T-cell (primary cell): ENCODE measurements at regions not wholly inside any gene's neighbourhood (a gene's known extent, or its start where the extent isn't known, plus 50 kb on each side); places are given as distances from the start of the nearest gene placed in this dataset.

Source experiments
- ATAC-seq, 4 experiments: fragments of 200-7000 bp in 3 of 4; fragments of 150-1000 bp in 1 of 4; cut with Tn5 transposase; replicated peaks in 1 of 4; 1 replicate in 3 of 4; 2 replicates in 1 of 4; pipeline ENCODE4 v1.10.0; 2021; ENCODE audit warnings: moderate library complexity in 3 of 4, mild to moderate bottlenecking in 2 of 4, moderate number of reproducible peaks in 1 of 4
- CTCF ChIA-PET, 2 donors: fragments of 300-600 bp; sonication (Branson Sonifier 250); formaldehyde crosslinking; loops; one replicate each; lab custom pipeline; 2022; ENCODE audit warnings: antibody characterized with exemption in 2 of 2; lab: Charles Lee
- POLR2A ChIA-PET, 2 donors: fragments of 300-600 bp; sonication (Branson Sonifier 250); formaldehyde crosslinking; loops; one replicate each; lab custom pipeline; 2022; ENCODE audit warnings: antibody characterized with exemption in 2 of 2; lab: Charles Lee
- DNase-seq, 35 experiments: peaks; one replicate each; pipeline versions ENCODE4 v3.0.0 to v3.0.0-alpha.2; 2013 to 2023
- H3K27ac ChIP-seq: one replicate; pipeline ENCODE4 v1.5.1; 2013; ENCODE audit warnings: low read length
- H3K27me3 ChIP-seq, 2 experiments: replicated peaks in 1 of 2; 1 replicate in 1 of 2; 2 replicates in 1 of 2; pipeline versions ENCODE4 v1.6.1 to v1.7.0; 2013; ENCODE audit warnings: low read length in 1 of 2, mixed read lengths in 1 of 2; ENCODE audit not compliant: control insufficient read depth in 2 of 2, insufficient read depth in 2 of 2; ENCODE audit errors: extremely low read depth in 1 of 2
- H3K36me3 ChIP-seq, 2 donors: 1 replicate in 1 of 2; 2 replicates in 1 of 2; pipeline versions ENCODE4 v1.6.1 to v1.7.0; 2013; ENCODE audit warnings: low read length in 1 of 2; ENCODE audit not compliant: control insufficient read depth in 2 of 2, insufficient read depth in 1 of 2; ENCODE audit errors: extremely low read depth in 1 of 2
- H3K4me1 ChIP-seq, 2 experiments: 1 replicate in 1 of 2; 2 replicates in 1 of 2; pipeline versions ENCODE4 v1.6.1 to v1.7.0; 2013; ENCODE audit warnings: low read length in 2 of 2, mixed read lengths in 1 of 2; ENCODE audit not compliant: insufficient read depth in 2 of 2, control insufficient read depth in 1 of 2; ENCODE audit errors: extremely low read depth in 1 of 2
- H3K4me3 ChIP-seq, 2 donors: 1 replicate in 1 of 2; 2 replicates in 1 of 2; pipeline versions ENCODE4 v1.5.1 to v1.7.0; 2013; ENCODE audit warnings: mild to moderate bottlenecking in 2 of 2, low read length in 1 of 2, moderate library complexity in 1 of 2; ENCODE audit not compliant: control insufficient read depth in 1 of 2; ENCODE audit errors: extremely low read depth in 1 of 2
- H3K9me3 ChIP-seq: 2 replicates; pipeline ENCODE4 v1.7.0; 2013
- H3K27ac Mint-ChIP-seq, 2 donors: one replicate each; pipeline ENCODE4 v1.8.0; 2020 to 2021; ENCODE audit warnings: mild to moderate bottlenecking in 2 of 2, mixed read lengths in 2 of 2
- H3K27me3 Mint-ChIP-seq, 2 donors: one replicate each; pipeline ENCODE4 v1.8.0; 2021 to 2022; ENCODE audit warnings: mixed read lengths in 2 of 2
- H3K36me3 Mint-ChIP-seq: one replicate; pipeline ENCODE4 v1.8.0; 2021; ENCODE audit warnings: mixed read lengths
- H3K4me1 Mint-ChIP-seq, 3 donors: one replicate each; pipeline ENCODE4 v1.8.0; 2020 to 2022; ENCODE audit warnings: mixed read lengths in 3 of 3, mild to moderate bottlenecking in 1 of 3
- H3K4me3 Mint-ChIP-seq, 3 donors: one replicate each; pipeline ENCODE4 v1.8.0; 2020 to 2022; ENCODE audit warnings: mild to moderate bottlenecking in 3 of 3, mixed read lengths in 3 of 3, moderate library complexity in 3 of 3
- H3K9me3 Mint-ChIP-seq, 3 donors: one replicate each; pipeline ENCODE4 v1.8.0; 2020 to 2022; ENCODE audit warnings: mixed read lengths in 3 of 3
- WGBS: methylation state at CpG from one replicate; pipeline ENCODE4 v1.1.5; 2013; ENCODE audit warnings: missing lambda C conversion rate; ENCODE audit not compliant: insufficient coverage; 5-methylcytosine and 5-hydroxymethylcytosine counted together

DNA sequence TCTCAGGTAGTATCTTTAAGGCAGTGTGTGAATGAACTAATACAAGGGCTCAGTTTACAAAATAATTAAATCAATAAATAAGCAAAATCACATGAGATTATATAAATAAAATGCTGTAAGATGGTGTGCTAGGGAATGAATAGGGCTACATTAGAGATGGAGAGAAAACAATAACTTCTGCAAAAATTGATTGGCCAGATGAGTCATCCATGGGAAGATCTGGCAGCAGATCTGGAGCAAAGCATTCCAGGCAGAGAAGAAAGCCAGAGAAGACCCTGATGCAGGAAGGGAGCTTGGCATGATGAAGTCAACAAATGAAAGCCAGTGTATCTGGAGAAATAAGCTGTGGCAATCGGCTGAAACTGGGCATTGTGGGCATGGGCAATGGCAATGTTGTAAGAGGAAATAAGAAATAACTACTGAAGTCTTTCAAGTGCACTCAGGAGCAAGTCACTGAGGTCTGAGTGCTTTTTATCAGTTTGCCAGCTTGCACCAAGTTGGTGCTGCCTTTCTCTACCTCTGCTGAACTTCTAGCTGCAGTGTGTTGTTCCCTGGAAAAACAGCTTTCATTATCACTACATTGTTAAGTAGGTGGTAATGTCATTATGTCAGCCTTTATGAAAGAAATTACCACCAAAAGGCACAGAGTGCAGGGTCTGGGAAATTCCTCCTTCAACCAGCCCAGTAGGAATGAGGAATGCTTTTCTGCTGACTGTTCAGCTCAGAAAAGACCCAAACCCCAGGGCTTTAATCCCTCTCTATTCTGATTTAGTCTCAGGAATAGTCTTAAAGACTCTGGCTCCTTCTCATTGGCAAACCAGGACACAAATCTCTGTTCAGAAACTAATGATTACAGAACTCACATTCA lies 231.6 kb downstream of the HTR1B start:
- 38% methylated on average over 1 of the region's 1 CpG for WGBS
- no peaks in the 10 kb centered on the region for H3K9me3 ChIP-seq
- H3K27me3 ChIP-seq, result no peaks in the 10 kb centered on the region
- H3K4me1 ChIP-seq, result no peaks in the 10 kb centered on the region
- H3K9me3 Mint-ChIP-seq, result peaks cover 0 to 8% (median 2%) of the 10 kb centered on the region in 3 donors
- CTCF ChIA-PET, result no interaction called here
- H3K4me3 Mint-ChIP-seq, result no peak overlapping the region
- no peak overlapping the region for H3K4me3 ChIP-seq
- ATAC-seq, result no peak
- POLR2A ChIA-PET, result no interaction called here
- H3K27me3 Mint-ChIP-seq, result no peaks in the 10 kb centered on the region
- H3K36me3 ChIP-seq, result no peaks in the 10 kb centered on the region
- DNase-seq, result no peak
- no peak overlapping the region for H3K27ac Mint-ChIP-seq
- no peaks in the 10 kb centered on the region for H3K4me1 Mint-ChIP-seq
- H3K36me3 Mint-ChIP-seq, result no peaks in the 10 kb centered on the region
- no peak overlapping the region for H3K27ac ChIP-seq

DNA sequence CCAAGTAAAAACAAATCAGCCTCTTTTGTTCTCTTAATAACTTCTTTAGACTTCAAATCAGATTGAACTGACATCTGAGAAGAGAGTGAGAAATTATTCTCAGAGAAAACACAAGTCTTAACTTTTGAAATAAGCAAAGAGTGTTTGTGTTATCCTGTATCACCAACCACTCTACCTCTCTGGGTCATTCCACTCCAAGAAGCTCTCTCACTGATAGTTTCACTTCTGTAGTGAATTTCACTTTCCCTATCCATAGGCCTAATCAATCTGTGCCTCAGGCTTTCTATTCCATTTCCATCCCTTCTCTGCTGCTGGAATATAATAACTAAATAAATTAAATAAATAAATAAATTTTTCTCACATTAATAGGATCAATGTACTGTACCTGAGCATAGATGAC lies 235.0 kb downstream of the HTR1B start:
- H3K4me3 Mint-ChIP-seq, result no peak overlapping the region
- H3K4me1 ChIP-seq, result no peaks in the 10 kb centered on the region
- ChIA-PET POLR2A (no interaction called here), CTCF (no interaction called here)
- no peaks in the 10 kb centered on the region for H3K9me3 ChIP-seq
- H3K9me3 Mint-ChIP-seq, result peaks cover 0 to 8% (median 6%) of the 10 kb centered on the region in 3 donors
- ATAC-seq (no peak), DNase-seq (no peak)
- no peaks in the 10 kb centered on the region for H3K27me3 ChIP-seq
- no peak overlapping the region for H3K4me3 ChIP-seq
- H3K27me3 Mint-ChIP-seq, result no peaks in the 10 kb centered on the region
- H3K36me3 ChIP-seq, result no peaks in the 10 kb centered on the region
- no peaks in the 10 kb centered on the region for H3K4me1 Mint-ChIP-seq
- H3K27ac Mint-ChIP-seq, result no peak overlapping the region
- no peaks in the 10 kb centered on the region for H3K36me3 Mint-ChIP-seq
- H3K27ac ChIP-seq, result no peak overlapping the region

DNA sequence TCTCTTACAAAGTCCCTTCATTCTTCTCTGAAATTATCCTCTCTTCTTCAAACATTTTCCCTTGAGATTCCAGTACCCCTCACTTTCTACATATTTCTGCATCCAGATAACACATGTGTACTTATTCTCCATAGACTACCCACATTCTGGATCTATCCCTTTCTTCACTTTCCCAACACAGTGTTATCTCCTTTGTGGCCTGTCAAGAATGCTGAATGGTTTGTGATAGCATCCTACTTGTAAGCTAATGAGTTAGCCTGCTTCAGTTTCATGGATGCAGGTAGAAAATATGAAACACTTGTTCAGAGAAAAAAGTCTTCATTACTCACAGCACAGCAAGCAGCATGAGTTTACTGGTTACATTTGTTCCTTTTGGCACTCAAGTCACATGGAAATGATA lies 245.4 kb downstream of the HTR1B start:
- Mint-ChIP-seq H3K27ac (no peak overlapping the region), H3K27me3 (no peaks in the 10 kb centered on the region), H3K36me3 (no peaks in the 10 kb centered on the region), H3K9me3 (peaks cover 4 to 8% (median 8%) of the 10 kb centered on the region in 3 donors), H3K4me1 (no peaks in the 10 kb centered on the region), H3K4me3 (no peak overlapping the region)
- ChIA-PET CTCF (no interaction called here), POLR2A (no interaction called here)
- no peaks in the 10 kb centered on the region for H3K36me3 ChIP-seq
- H3K4me1 ChIP-seq, result no peaks in the 10 kb centered on the region
- H3K9me3 ChIP-seq, result no peaks in the 10 kb centered on the region
- ATAC-seq (no peak), DNase-seq (no peak)
- no peak overlapping the region for H3K27ac ChIP-seq
- no peak overlapping the region for H3K4me3 ChIP-seq
- no peaks in the 10 kb centered on the region for H3K27me3 ChIP-seq

DNA sequence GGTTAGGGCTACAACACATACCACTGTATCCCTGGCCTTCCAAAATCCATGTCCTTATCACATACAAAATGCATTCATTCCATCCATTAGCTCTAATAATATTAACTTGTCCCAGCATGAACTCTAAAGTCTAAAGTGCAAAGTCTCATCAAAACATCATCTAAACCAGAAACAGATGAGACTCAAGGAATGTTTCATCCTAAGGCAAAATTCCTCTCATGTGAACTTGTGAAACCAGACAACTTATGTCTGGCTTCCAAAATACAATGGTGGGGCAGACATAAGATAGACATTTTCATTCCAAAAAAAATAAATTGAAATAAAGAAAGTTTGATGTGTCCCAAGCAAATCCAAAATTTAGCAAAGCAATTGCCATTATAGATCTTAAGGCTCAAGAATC lies 257.4 kb downstream of the HTR1B start:
- POLR2A ChIA-PET, result no interaction called here
- H3K27me3 Mint-ChIP-seq, result no peaks in the 10 kb centered on the region

DNA sequence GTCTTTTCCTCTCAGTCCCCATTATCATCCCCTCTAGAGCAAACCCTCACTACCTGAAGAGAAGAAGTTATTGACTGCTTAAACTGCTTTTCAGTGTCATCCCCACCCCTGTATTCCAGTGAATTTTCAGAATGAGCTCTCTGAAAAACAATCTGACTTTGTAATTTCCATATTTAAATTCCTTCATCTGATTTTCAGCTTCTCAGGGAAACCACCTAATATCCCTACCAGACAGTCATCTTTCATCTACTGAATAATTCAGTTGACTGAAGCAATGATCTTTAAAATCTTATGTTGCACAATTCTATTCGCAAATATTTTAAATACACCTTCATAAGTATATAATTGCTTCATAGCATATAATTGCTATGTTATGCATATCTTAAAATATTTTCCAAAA lies 258.7 kb downstream of the HTR1B start:
- DNase-seq (no peak), ATAC-seq (no peak)
- H3K36me3 Mint-ChIP-seq, result no peaks in the 10 kb centered on the region
- H3K27me3 Mint-ChIP-seq, result no peaks in the 10 kb centered on the region
- no peaks in the 10 kb centered on the region for H3K9me3 ChIP-seq
- H3K36me3 ChIP-seq, result no peaks in the 10 kb centered on the region
- CTCF ChIA-PET, result no interaction called here
- no peak overlapping the region for H3K4me3 Mint-ChIP-seq
- POLR2A ChIA-PET, result no interaction called here
- WGBS, result no CpG with 5 or more reads among the region's 1 CpG
- no peaks in the 10 kb centered on the region for H3K4me1 Mint-ChIP-seq
- no peak overlapping the region for H3K4me3 ChIP-seq
- H3K4me1 ChIP-seq, result no peaks in the 10 kb centered on the region
- H3K9me3 Mint-ChIP-seq, result peaks cover 0 to 23% (median 6%) of the 10 kb centered on the region in 3 donors
- H3K27ac ChIP-seq, result no peak overlapping the region
- H3K27me3 ChIP-seq, result no peaks in the 10 kb centered on the region
- no peak overlapping the region for H3K27ac Mint-ChIP-seq

More for the DNA sequence above, 257.4 kb downstream of the HTR1B start:
- Mint-ChIP-seq H3K4me1 (no peaks in the 10 kb centered on the region), H3K9me3 (peaks cover 0 to 23% (median 6%) of the 10 kb centered on the region in 3 donors), H3K27ac (no peak overlapping the region), H3K4me3 (no peak overlapping the region), H3K36me3 (no peaks in the 10 kb centered on the region)
- Histone ChIP-seq H3K4me1 (no peaks in the 10 kb centered on the region), H3K9me3 (no peaks in the 10 kb centered on the region), H3K4me3 (no peak overlapping the region), H3K27me3 (no peaks in the 10 kb centered on the region), H3K27ac (no peak overlapping the region), H3K36me3 (no peaks in the 10 kb centered on the region)
- no peak for ATAC-seq
- no peak for DNase-seq
- CTCF ChIA-PET, result no interaction called here

DNA sequence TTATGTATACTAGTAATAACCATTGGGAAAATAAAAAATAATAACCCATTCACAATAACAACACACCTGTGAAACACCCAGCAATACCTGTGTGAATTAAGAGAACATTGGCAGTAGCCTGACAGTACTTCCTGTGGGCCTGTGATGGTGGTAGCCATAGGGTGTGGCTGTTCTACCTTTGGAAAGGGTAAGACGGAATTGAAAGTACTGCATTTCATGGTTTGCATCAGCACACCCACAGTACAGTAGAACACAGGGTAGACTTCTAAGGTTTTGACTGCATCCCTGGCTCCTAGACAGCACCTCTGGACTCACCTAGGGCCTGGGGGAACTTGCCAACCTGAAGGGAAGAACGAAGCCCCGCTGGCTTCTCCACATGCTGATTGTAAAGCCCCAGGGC lies 279.8 kb downstream of the HTR1B start:
- H3K27me3 Mint-ChIP-seq, result no peaks in the 10 kb centered on the region
- no peaks in the 10 kb centered on the region for H3K4me1 ChIP-seq
- H3K9me3 ChIP-seq, result no peaks in the 10 kb centered on the region
- no peaks in the 10 kb centered on the region for H3K4me1 Mint-ChIP-seq
- H3K27me3 ChIP-seq, result no peaks in the 10 kb centered on the region
- WGBS, result no CpG with 5 or more reads among the region's 3 CpGs
- no peaks in the 10 kb centered on the region for H3K36me3 Mint-ChIP-seq
- no peak for DNase-seq
- POLR2A ChIA-PET, result no interaction called here
- no peak overlapping the region for H3K4me3 ChIP-seq
- ATAC-seq, result no peak
- no peak overlapping the region for H3K4me3 Mint-ChIP-seq
- peaks cover 7 to 18% (median 17%) of the 10 kb centered on the region in 3 donors for H3K9me3 Mint-ChIP-seq
- no peak overlapping the region for H3K27ac ChIP-seq
- no peaks in the 10 kb centered on the region for H3K36me3 ChIP-seq
- no peak overlapping the region for H3K27ac Mint-ChIP-seq
- CTCF ChIA-PET, result no interaction called here

DNA sequence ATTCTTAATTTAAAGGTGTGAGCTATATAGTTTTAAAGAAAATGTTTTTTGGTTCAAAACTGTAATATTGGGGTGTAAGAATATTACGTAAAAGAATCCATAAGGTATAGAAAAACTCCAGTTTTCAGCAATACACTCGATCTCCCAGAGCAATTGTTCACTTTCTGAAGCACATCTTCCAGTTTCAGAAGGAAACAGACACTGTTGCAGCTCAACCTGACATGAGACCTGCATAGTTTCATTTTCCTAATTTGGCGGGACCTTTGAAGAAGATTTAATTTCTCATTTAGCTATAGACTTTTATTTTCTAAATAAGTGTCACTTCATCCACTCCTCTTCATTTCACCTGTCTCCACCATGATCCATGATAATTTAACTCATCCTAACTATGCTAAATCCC lies 281.5 kb downstream of the HTR1B start:
- Mint-ChIP-seq H3K27me3 (no peaks in the 10 kb centered on the region), H3K4me3 (no peak overlapping the region), H3K4me1 (no peaks in the 10 kb centered on the region), H3K9me3 (peaks cover 7 to 19% (median 7%) of the 10 kb centered on the region in 3 donors), H3K36me3 (no peaks in the 10 kb centered on the region), H3K27ac (no peak overlapping the region)
- CTCF ChIA-PET, result no interaction called here
- Histone ChIP-seq H3K4me1 (no peaks in the 10 kb centered on the region), H3K36me3 (no peaks in the 10 kb centered on the region), H3K27ac (no peak overlapping the region), H3K27me3 (no peaks in the 10 kb centered on the region), H3K9me3 (no peaks in the 10 kb centered on the region), H3K4me3 (no peak overlapping the region)
- DNase-seq (no peak), ATAC-seq (no peak)
- POLR2A ChIA-PET, result no interaction called here
- 60% methylated on average over 1 of the region's 3 CpGs for WGBS
